ENCODE measurements at regions not wholly inside any gene's neighbourhood (a gene's known extent, or its start where the extent isn't known, plus 50 kb on each side); places are given as distances from the start of the nearest gene placed in this dataset.
A peak's percentile ranks its signal among the peaks of the same experiment; 100 is the strongest.

GRCh38 chr3:144403040-144403457 is 431.4 kb downstream of the DIPK2A start:
- Histone ChIP-seq H3K9ac (ENCODE audit: low read length) (no peak overlapping the region), H2AFZ (ENCODE audit: low read depth, low read length) (no peak overlapping the region), H3K27ac (ENCODE audit: low read length, poor library complexity, severe bottlenecking) (no peak overlapping the region), H2BK120ac (ENCODE audit: low read depth, low read length) (no peak overlapping the region), H4K8ac (ENCODE audit: low read length) (no peak overlapping the region), H3K9me3 (ENCODE audit: control insufficient read depth, low read length) (peaks cover 8% of the 10 kb centered on the region), H3K4me3 (ENCODE audit: insufficient read depth in 1 of 2, low read depth in 1 of 2, low read length in 2 of 2) (no peak overlapping the region), H3K14ac (ENCODE audit: low read length in 2 of 2) (no peak overlapping the region), H3K4me2 (ENCODE audit: low read length, poor library complexity, severe bottlenecking) (no peak overlapping the region), H2BK15ac (ENCODE audit: low read depth, poor library complexity, severe bottlenecking) (no peak overlapping the region), H3K36me3 (ENCODE audit: control insufficient read depth in 1 of 2, insufficient read depth in 2 of 2, low read depth in 1 of 2, low read length in 2 of 2) (no peaks in the 10 kb centered on the region), H2BK5ac (ENCODE audit: low read depth, low read length, poor library complexity, severe bottlenecking) (no peak overlapping the region), H3K23ac (ENCODE audit: low read length in 2 of 2) (no peak overlapping the region), H4K91ac (ENCODE audit: low read length) (no peak overlapping the region), H3K4me1 (ENCODE audit: control insufficient read depth, insufficient read depth, low read depth, low read length) (no peaks in the 10 kb centered on the region), H3K18ac (ENCODE audit: low read depth in 1 of 2, low read length in 2 of 2) (no peak overlapping the region), H3K27me3 (ENCODE audit: control insufficient read depth in 1 of 2, insufficient read depth in 1 of 2, low read length in 2 of 2) (no peaks in the 10 kb centered on the region), H2AK5ac (ENCODE audit: low read length, severe bottlenecking) (no peak overlapping the region), H3K79me1 (replicated peaks; ENCODE audit: low read length, poor library complexity, severe bottlenecking) (no peaks in the 10 kb centered on the region), H2BK12ac (ENCODE audit: low read length in 2 of 2) (no peak overlapping the region), H3K4ac (ENCODE audit: low read depth in 1 of 2, low read length in 2 of 2) (no peak overlapping the region)
- WGBS = 45% methylated on average over 2 of the region's 3 CpGs
- DNase-seq = peak; percentile 10

GRCh38 chr3:144407335-144407734 is 435.7 kb downstream of the DIPK2A start:
- Histone ChIP-seq H3K4ac (ENCODE audit: low read depth in 1 of 2, low read length in 2 of 2) (no peak overlapping the region), H3K4me2 (ENCODE audit: low read length, poor library complexity, severe bottlenecking) (no peak overlapping the region), H3K9ac (ENCODE audit: low read length) (no peak overlapping the region), H2AK5ac (ENCODE audit: low read length, severe bottlenecking) (no peak overlapping the region), H3K18ac (ENCODE audit: low read depth in 1 of 2, low read length in 2 of 2) (no peak overlapping the region), H4K8ac (ENCODE audit: low read length) (no peak overlapping the region), H3K4me3 (ENCODE audit: insufficient read depth in 1 of 2, low read depth in 1 of 2, low read length in 2 of 2) (no peak overlapping the region), H3K23ac (ENCODE audit: low read length in 2 of 2) (no peak overlapping the region), H3K27ac (ENCODE audit: low read length, poor library complexity, severe bottlenecking) (no peak overlapping the region), H2AFZ (ENCODE audit: low read depth, low read length) (no peak overlapping the region), H2BK120ac (ENCODE audit: low read depth, low read length) (no peak overlapping the region), H3K79me1 (replicated peaks; ENCODE audit: low read length, poor library complexity, severe bottlenecking) (no peaks in the 10 kb centered on the region), H3K27me3 (ENCODE audit: control insufficient read depth in 1 of 2, insufficient read depth in 1 of 2, low read length in 2 of 2) (no peaks in the 10 kb centered on the region), H2BK5ac (ENCODE audit: low read depth, low read length, poor library complexity, severe bottlenecking) (no peak overlapping the region), H2BK15ac (ENCODE audit: low read depth, poor library complexity, severe bottlenecking) (no peak overlapping the region), H3K36me3 (ENCODE audit: control insufficient read depth in 1 of 2, insufficient read depth in 2 of 2, low read depth in 1 of 2, low read length in 2 of 2) (no peaks in the 10 kb centered on the region), H2BK12ac (ENCODE audit: low read length in 2 of 2) (no peak overlapping the region), H3K14ac (ENCODE audit: low read length in 2 of 2) (no peak overlapping the region), H4K91ac (ENCODE audit: low read length) (no peak overlapping the region), H3K9me3 (ENCODE audit: control insufficient read depth, low read length) (no peaks in the 10 kb centered on the region), H3K4me1 (ENCODE audit: control insufficient read depth, insufficient read depth, low read depth, low read length) (no peaks in the 10 kb centered on the region)
- DNase-seq = no peak
- 82% methylated on average over 2 of the region's 2 CpGs for WGBS

- H2AK5ac ChIP-seq (ENCODE audit: low read length, severe bottlenecking) = no peak overlapping the region
- no peak overlapping the region for H3K4ac ChIP-seq (ENCODE audit: low read depth in 1 of 2, low read length in 2 of 2)
- no peak overlapping the region for H3K18ac ChIP-seq (ENCODE audit: low read depth in 1 of 2, low read length in 2 of 2)
- no peak for DNase-seq
- no peak overlapping the region for H4K91ac ChIP-seq (ENCODE audit: low read length)
- H3K14ac ChIP-seq (ENCODE audit: low read length in 2 of 2) = no peak overlapping the region
- H2BK5ac ChIP-seq (ENCODE audit: low read depth, low read length, poor library complexity, severe bottlenecking) = no peak overlapping the region
- H3K27me3 ChIP-seq (ENCODE audit: control insufficient read depth in 1 of 2, insufficient read depth in 1 of 2, low read length in 2 of 2) = no peaks in the 10 kb centered on the region
- H3K79me1 ChIP-seq (replicated peaks; ENCODE audit: low read length, poor library complexity, severe bottlenecking) = no peaks in the 10 kb centered on the region
- H3K27ac ChIP-seq (ENCODE audit: low read length, poor library complexity, severe bottlenecking) = no peak overlapping the region
- no peak overlapping the region for H4K8ac ChIP-seq (ENCODE audit: low read length)
- no peak overlapping the region for H2BK12ac ChIP-seq (ENCODE audit: low read length in 2 of 2)
- no peak overlapping the region for H3K23ac ChIP-seq (ENCODE audit: low read length in 2 of 2)
- no peak overlapping the region for H2BK15ac ChIP-seq (ENCODE audit: low read depth, poor library complexity, severe bottlenecking)
- no peak overlapping the region for H3K4me2 ChIP-seq (ENCODE audit: low read length, poor library complexity, severe bottlenecking)
- no peak overlapping the region for H2BK120ac ChIP-seq (ENCODE audit: low read depth, low read length)
- no peak overlapping the region for H2AFZ ChIP-seq (ENCODE audit: low read depth, low read length)
- H3K4me1 ChIP-seq (ENCODE audit: control insufficient read depth, insufficient read depth, low read depth, low read length) = no peaks in the 10 kb centered on the region
- H3K4me3 ChIP-seq (ENCODE audit: insufficient read depth in 1 of 2, low read depth in 1 of 2, low read length in 2 of 2) = no peak overlapping the region
- no peaks in the 10 kb centered on the region for H3K9me3 ChIP-seq (ENCODE audit: control insufficient read depth, low read length)
- no peak overlapping the region for H3K9ac ChIP-seq (ENCODE audit: low read length)
- no peaks in the 10 kb centered on the region for H3K36me3 ChIP-seq (ENCODE audit: control insufficient read depth in 1 of 2, insufficient read depth in 2 of 2, low read depth in 1 of 2, low read length in 2 of 2)
These were observed 437.7 kb downstream of the DIPK2A start for GRCh38 chr3:144409319-144409718.

GRCh38 chr3:144413068-144413467 is 441.4 kb downstream of the DIPK2A start:
- Histone ChIP-seq H2BK12ac (ENCODE audit: low read length in 2 of 2) (no peak overlapping the region), H3K4ac (ENCODE audit: low read depth in 1 of 2, low read length in 2 of 2) (no peak overlapping the region), H3K23ac (ENCODE audit: low read length in 2 of 2) (no peak overlapping the region), H3K9ac (ENCODE audit: low read length) (no peak overlapping the region), H2BK5ac (ENCODE audit: low read depth, low read length, poor library complexity, severe bottlenecking) (no peak overlapping the region), H2BK15ac (ENCODE audit: low read depth, poor library complexity, severe bottlenecking) (no peak overlapping the region), H3K14ac (ENCODE audit: low read length in 2 of 2) (no peak overlapping the region), H4K91ac (ENCODE audit: low read length) (no peak overlapping the region), H3K4me2 (ENCODE audit: low read length, poor library complexity, severe bottlenecking) (no peak overlapping the region), H3K27me3 (ENCODE audit: control insufficient read depth in 1 of 2, insufficient read depth in 1 of 2, low read length in 2 of 2) (no peaks in the 10 kb centered on the region), H2AK5ac (ENCODE audit: low read length, severe bottlenecking) (no peak overlapping the region), H3K18ac (ENCODE audit: low read depth in 1 of 2, low read length in 2 of 2) (no peak overlapping the region), H4K8ac (ENCODE audit: low read length) (no peak overlapping the region), H2BK120ac (ENCODE audit: low read depth, low read length) (no peak overlapping the region), H3K27ac (ENCODE audit: low read length, poor library complexity, severe bottlenecking) (no peak overlapping the region), H3K79me1 (replicated peaks; ENCODE audit: low read length, poor library complexity, severe bottlenecking) (no peaks in the 10 kb centered on the region), H3K4me3 (ENCODE audit: insufficient read depth in 1 of 2, low read depth in 1 of 2, low read length in 2 of 2) (no peak overlapping the region), H3K9me3 (ENCODE audit: control insufficient read depth, low read length) (no peaks in the 10 kb centered on the region), H2AFZ (ENCODE audit: low read depth, low read length) (no peak overlapping the region), H3K36me3 (ENCODE audit: control insufficient read depth in 1 of 2, insufficient read depth in 2 of 2, low read depth in 1 of 2, low read length in 2 of 2) (no peaks in the 10 kb centered on the region), H3K4me1 (ENCODE audit: control insufficient read depth, insufficient read depth, low read depth, low read length) (no peaks in the 10 kb centered on the region)
- no CpG with 5 or more reads among the region's 2 CpGs for WGBS
- no peak for DNase-seq
